GM23338 (cell line): ENCODE measurements at regions not wholly inside any gene's neighbourhood (a gene's known extent, or its start where the extent isn't known, plus 50 kb on each side); places are given as distances from the start of the nearest gene placed in this dataset.

ENCODE experiments used
- ATAC-seq: fragments of 200-7000 bp; cut with Tn5 transposase; 3 replicates; pipeline ENCODE4 v1.9.1; 2020
- DNase-seq: peaks from one replicate; pipeline ENCODE4 v3.0.0-alpha.2; 2015; ENCODE audit warnings: low spot score
- H2AFZ ChIP-seq: fragments of 200-600 bp; sonication (generic); 2 replicates; pipeline ENCODE4 v1.8.0; 2016; ENCODE audit warnings: antibody characterized with exemption, mild to moderate bottlenecking, moderate library complexity
- H3F3A ChIP-seq: fragments of 200-600 bp; sonication (generic); replicated peaks from 2 replicates; pipeline ENCODE4 v1.8.0; 2017; ENCODE audit warnings: antibody characterized with exemption, mixed run types, low read depth
- H3K27ac ChIP-seq: fragments of 200-600 bp; sonication (generic); 2 replicates; pipeline ENCODE4 v1.6.1; 2016; ENCODE audit warnings: low read depth
- H3K27me3 ChIP-seq: fragments of 200-600 bp; sonication (generic); 2 replicates; pipeline ENCODE4 v1.8.0; 2016; ENCODE audit warnings: mild to moderate bottlenecking, mixed run types, moderate library complexity; ENCODE audit not compliant: insufficient read depth
- H3K36me3 ChIP-seq: fragments of 200-600 bp; sonication (generic); 2 replicates; pipeline ENCODE4 v1.8.0; 2016; ENCODE audit warnings: mild to moderate bottlenecking; ENCODE audit not compliant: insufficient read depth
- H3K4me1 ChIP-seq: fragments of 200-600 bp; sonication (generic); 2 replicates; pipeline ENCODE4 v1.8.0; 2016; ENCODE audit warnings: mild to moderate bottlenecking, moderate library complexity; ENCODE audit not compliant: insufficient read depth
- H3K4me2 ChIP-seq: fragments of 200-600 bp; sonication (generic); 2 replicates; pipeline ENCODE4 v1.7.1; 2017; ENCODE audit warnings: mixed run types
- H3K4me3 ChIP-seq: fragments of 200-600 bp; sonication (generic); 2 replicates; pipeline ENCODE4 v1.6.1; 2016; ENCODE audit warnings: mixed run types
- H3K79me2 ChIP-seq: fragments of 200-600 bp; sonication (generic); replicated peaks from 2 replicates; pipeline ENCODE4 v1.8.0; 2017; ENCODE audit warnings: mild to moderate bottlenecking; ENCODE audit not compliant: insufficient read depth
- H3K9me2 ChIP-seq: fragments of 200-600 bp; sonication (generic); 2 replicates; pipeline ENCODE4 v1.8.0; 2017; ENCODE audit not compliant: insufficient read depth
- H4K20me1 ChIP-seq: fragments of 200-600 bp; sonication (generic); replicated peaks from 2 replicates; pipeline ENCODE4 v1.8.0; 2017; ENCODE audit warnings: mild to moderate bottlenecking; ENCODE audit not compliant: insufficient read depth
- H3K27ac Mint-ChIP-seq: 2 replicates; pipeline ENCODE4 v1.8.0; 2020; ENCODE audit warnings: inconsistent platforms, mild to moderate bottlenecking, moderate library complexity, mixed read lengths
- H3K27me3 Mint-ChIP-seq: 3 replicates; pipeline ENCODE4 v1.8.0; 2022; ENCODE audit warnings: low read depth, mild to moderate bottlenecking, moderate library complexity, mixed read lengths, inconsistent platforms; ENCODE audit not compliant: insufficient read depth, poor library complexity
- H3K36me3 Mint-ChIP-seq: 3 replicates; pipeline ENCODE4 v1.8.0; 2021; ENCODE audit warnings: low read depth, mild to moderate bottlenecking, inconsistent platforms, moderate library complexity, mixed read lengths
- H3K4me1 Mint-ChIP-seq: 3 replicates; pipeline ENCODE4 v1.8.0; 2020; ENCODE audit warnings: mild to moderate bottlenecking, inconsistent platforms, mixed read lengths
- H3K4me3 Mint-ChIP-seq: 3 replicates; pipeline ENCODE4 v1.8.0; 2021; ENCODE audit warnings: moderate library complexity, mild to moderate bottlenecking, inconsistent platforms, mixed read lengths
- H3K9me3 Mint-ChIP-seq: 3 replicates; pipeline ENCODE4 v1.8.0; 2020; ENCODE audit warnings: moderate library complexity, mild to moderate bottlenecking, inconsistent platforms, mixed read lengths
- CREB1 ChIP-seq: fragments of 250-450 bp; sonication (Bioruptor Pico); IDR thresholded peaks from 2 replicates; pipeline ENCODE4 v1.5.0; 2020; ENCODE audit warnings: low read depth, mild to moderate bottlenecking, moderate library complexity
- EZH2 ChIP-seq: fragments of 200-600 bp; sonication (generic); IDR thresholded peaks from one replicate; pipeline ENCODE4 v1.8.0; 2017; ENCODE audit warnings: antibody characterized with exemption, mild to moderate bottlenecking, low read depth; ENCODE audit not compliant: unreplicated experiment
- EZH2phosphoT487 ChIP-seq: fragments of 200-600 bp; sonication (generic); IDR thresholded peaks from one replicate; pipeline ENCODE4 v1.8.1; 2018; ENCODE audit warnings: antibody characterized with exemption; ENCODE audit not compliant: unreplicated experiment
- JUNB ChIP-seq: IDR thresholded peaks from one replicate; pipeline ENCODE4 v1.6.1; 2016; ENCODE audit warnings: antibody characterized with exemption; ENCODE audit not compliant: unreplicated experiment
- NANOG ChIP-seq: IDR thresholded peaks from 2 replicates; pipeline ENCODE4 v1.6.1; 2016; ENCODE audit warnings: antibody characterized with exemption, borderline replicate concordance
- POLR2AphosphoS5 ChIP-seq: IDR thresholded peaks from 2 replicates; pipeline ENCODE4 v1.6.1; 2016; ENCODE audit warnings: antibody characterized with exemption, low read depth
- STAT1 ChIP-seq: IDR thresholded peaks from one replicate; pipeline ENCODE4 v1.6.1; 2016; ENCODE audit warnings: antibody characterized with exemption; ENCODE audit not compliant: unreplicated experiment
- ZNF114 ChIP-seq: fragments of 250-450 bp; sonication (Bioruptor Pico); IDR thresholded peaks from 2 replicates; pipeline ENCODE4 v1.5.0; 2020; ENCODE audit warnings: mild to moderate bottlenecking, moderate library complexity
- ZNF331 ChIP-seq: fragments of 250-450 bp; sonication (Bioruptor Pico); IDR thresholded peaks from 2 replicates; pipeline ENCODE4 v1.5.0; 2020; ENCODE audit warnings: low read depth, mild to moderate bottlenecking, moderate library complexity
- TF ChIP-seq, protein P1 (sequence below): IDR thresholded peaks from one replicate; pipeline ENCODE4 v1.6.1; 2018; ENCODE audit warnings: antibody characterized with exemption; ENCODE audit not compliant: unreplicated experiment
- TF ChIP-seq, protein P2 (sequence below): IDR thresholded peaks from 2 replicates; pipeline ENCODE4 v1.6.1; 2016; ENCODE audit warnings: antibody characterized with exemption
- TF ChIP-seq, protein P3 (sequence below): fragments of 250-450 bp; sonication (Bioruptor Pico); IDR thresholded peaks from 2 replicates; pipeline ENCODE4 v1.5.0; 2020; ENCODE audit warnings: mild to moderate bottlenecking, moderate library complexity
- TF ChIP-seq, protein P4 (sequence below), 2 experiments: fragments of 200-600 bp in 1 of 2; sonication (generic) in 1 of 2; conservative IDR thresholded peaks; 2 replicates each; pipeline versions ENCODE4 v1.5.1 to v1.6.1; 2016 to 2017; ENCODE audit warnings: antibody characterized with exemption in 2 of 2, low read depth in 2 of 2, mild to moderate bottlenecking in 2 of 2, moderate library complexity in 1 of 2

DNA sequence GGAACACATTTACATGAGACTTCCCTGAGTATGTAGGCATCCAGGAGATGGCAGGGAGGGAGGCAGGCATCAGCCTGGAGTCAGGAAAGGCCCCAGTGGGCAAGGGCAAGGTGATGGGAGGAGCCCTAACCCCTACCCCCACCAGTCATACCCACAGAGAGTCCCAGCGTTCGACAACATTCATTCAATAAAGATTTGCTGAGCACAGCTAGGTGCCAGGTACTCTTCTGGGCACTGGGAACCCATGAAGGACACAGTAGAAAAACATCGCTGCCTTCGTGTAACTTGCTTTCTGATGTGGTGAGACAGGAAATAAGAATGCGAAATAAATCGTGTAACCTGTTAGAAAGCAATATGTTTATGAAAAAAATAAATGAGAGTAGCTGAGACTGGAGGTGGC, 77.3 kb upstream of the GADD45A start:
- Histone ChIP-seq H3K27me3 (no peaks in the 10 kb centered on the region), H3K4me1 (no peaks in the 10 kb centered on the region), H3K4me2 (no peak overlapping the region), H3K4me3 (no peak overlapping the region), H3K79me2 (no peaks in the 10 kb centered on the region), H2AFZ (no peak overlapping the region), H3K27ac (no peak overlapping the region), H3F3A (no peaks in the 10 kb centered on the region), H3K9me2 (no peaks in the 10 kb centered on the region), H3K36me3 (no peaks in the 10 kb centered on the region), H4K20me1 (no peaks in the 10 kb centered on the region)
- Mint-ChIP-seq H3K4me3 (no peak overlapping the region), H3K4me1 (peaks cover 2% of the 10 kb centered on the region; the same call in 1 of the 3 replicates), H3K9me3 (no peaks in the 10 kb centered on the region), H3K27ac (no peak overlapping the region), H3K36me3 (no peaks in the 10 kb centered on the region), H3K27me3 (peaks cover 4% of the 10 kb centered on the region)
- no peak for ATAC-seq
- DNase-seq, result no peak
- TF ChIP-seq ZNF114 (CRISPR knock-in tag) (no peak), JUNB (no peak), POLR2AphosphoS5 (no peak), STAT1 (no peak), CREB1 (no peak), EZH2 (no peak), ZNF331 (CRISPR knock-in tag) (no peak), EZH2phosphoT487 (no peak), NANOG (no peak)
- TF ChIP-seq, protein P1, sequence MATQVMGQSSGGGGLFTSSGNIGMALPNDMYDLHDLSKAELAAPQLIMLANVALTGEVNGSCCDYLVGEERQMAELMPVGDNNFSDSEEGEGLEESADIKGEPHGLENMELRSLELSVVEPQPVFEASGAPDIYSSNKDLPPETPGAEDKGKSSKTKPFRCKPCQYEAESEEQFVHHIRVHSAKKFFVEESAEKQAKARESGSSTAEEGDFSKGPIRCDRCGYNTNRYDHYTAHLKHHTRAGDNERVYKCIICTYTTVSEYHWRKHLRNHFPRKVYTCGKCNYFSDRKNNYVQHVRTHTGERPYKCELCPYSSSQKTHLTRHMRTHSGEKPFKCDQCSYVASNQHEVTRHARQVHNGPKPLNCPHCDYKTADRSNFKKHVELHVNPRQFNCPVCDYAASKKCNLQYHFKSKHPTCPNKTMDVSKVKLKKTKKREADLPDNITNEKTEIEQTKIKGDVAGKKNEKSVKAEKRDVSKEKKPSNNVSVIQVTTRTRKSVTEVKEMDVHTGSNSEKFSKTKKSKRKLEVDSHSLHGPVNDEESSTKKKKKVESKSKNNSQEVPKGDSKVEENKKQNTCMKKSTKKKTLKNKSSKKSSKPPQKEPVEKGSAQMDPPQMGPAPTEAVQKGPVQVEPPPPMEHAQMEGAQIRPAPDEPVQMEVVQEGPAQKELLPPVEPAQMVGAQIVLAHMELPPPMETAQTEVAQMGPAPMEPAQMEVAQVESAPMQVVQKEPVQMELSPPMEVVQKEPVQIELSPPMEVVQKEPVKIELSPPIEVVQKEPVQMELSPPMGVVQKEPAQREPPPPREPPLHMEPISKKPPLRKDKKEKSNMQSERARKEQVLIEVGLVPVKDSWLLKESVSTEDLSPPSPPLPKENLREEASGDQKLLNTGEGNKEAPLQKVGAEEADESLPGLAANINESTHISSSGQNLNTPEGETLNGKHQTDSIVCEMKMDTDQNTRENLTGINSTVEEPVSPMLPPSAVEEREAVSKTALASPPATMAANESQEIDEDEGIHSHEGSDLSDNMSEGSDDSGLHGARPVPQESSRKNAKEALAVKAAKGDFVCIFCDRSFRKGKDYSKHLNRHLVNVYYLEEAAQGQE, result no peak
- TF ChIP-seq, protein P2, sequence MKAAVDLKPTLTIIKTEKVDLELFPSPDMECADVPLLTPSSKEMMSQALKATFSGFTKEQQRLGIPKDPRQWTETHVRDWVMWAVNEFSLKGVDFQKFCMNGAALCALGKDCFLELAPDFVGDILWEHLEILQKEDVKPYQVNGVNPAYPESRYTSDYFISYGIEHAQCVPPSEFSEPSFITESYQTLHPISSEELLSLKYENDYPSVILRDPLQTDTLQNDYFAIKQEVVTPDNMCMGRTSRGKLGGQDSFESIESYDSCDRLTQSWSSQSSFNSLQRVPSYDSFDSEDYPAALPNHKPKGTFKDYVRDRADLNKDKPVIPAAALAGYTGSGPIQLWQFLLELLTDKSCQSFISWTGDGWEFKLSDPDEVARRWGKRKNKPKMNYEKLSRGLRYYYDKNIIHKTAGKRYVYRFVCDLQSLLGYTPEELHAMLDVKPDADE, result no peak
- TF ChIP-seq, protein P3, sequence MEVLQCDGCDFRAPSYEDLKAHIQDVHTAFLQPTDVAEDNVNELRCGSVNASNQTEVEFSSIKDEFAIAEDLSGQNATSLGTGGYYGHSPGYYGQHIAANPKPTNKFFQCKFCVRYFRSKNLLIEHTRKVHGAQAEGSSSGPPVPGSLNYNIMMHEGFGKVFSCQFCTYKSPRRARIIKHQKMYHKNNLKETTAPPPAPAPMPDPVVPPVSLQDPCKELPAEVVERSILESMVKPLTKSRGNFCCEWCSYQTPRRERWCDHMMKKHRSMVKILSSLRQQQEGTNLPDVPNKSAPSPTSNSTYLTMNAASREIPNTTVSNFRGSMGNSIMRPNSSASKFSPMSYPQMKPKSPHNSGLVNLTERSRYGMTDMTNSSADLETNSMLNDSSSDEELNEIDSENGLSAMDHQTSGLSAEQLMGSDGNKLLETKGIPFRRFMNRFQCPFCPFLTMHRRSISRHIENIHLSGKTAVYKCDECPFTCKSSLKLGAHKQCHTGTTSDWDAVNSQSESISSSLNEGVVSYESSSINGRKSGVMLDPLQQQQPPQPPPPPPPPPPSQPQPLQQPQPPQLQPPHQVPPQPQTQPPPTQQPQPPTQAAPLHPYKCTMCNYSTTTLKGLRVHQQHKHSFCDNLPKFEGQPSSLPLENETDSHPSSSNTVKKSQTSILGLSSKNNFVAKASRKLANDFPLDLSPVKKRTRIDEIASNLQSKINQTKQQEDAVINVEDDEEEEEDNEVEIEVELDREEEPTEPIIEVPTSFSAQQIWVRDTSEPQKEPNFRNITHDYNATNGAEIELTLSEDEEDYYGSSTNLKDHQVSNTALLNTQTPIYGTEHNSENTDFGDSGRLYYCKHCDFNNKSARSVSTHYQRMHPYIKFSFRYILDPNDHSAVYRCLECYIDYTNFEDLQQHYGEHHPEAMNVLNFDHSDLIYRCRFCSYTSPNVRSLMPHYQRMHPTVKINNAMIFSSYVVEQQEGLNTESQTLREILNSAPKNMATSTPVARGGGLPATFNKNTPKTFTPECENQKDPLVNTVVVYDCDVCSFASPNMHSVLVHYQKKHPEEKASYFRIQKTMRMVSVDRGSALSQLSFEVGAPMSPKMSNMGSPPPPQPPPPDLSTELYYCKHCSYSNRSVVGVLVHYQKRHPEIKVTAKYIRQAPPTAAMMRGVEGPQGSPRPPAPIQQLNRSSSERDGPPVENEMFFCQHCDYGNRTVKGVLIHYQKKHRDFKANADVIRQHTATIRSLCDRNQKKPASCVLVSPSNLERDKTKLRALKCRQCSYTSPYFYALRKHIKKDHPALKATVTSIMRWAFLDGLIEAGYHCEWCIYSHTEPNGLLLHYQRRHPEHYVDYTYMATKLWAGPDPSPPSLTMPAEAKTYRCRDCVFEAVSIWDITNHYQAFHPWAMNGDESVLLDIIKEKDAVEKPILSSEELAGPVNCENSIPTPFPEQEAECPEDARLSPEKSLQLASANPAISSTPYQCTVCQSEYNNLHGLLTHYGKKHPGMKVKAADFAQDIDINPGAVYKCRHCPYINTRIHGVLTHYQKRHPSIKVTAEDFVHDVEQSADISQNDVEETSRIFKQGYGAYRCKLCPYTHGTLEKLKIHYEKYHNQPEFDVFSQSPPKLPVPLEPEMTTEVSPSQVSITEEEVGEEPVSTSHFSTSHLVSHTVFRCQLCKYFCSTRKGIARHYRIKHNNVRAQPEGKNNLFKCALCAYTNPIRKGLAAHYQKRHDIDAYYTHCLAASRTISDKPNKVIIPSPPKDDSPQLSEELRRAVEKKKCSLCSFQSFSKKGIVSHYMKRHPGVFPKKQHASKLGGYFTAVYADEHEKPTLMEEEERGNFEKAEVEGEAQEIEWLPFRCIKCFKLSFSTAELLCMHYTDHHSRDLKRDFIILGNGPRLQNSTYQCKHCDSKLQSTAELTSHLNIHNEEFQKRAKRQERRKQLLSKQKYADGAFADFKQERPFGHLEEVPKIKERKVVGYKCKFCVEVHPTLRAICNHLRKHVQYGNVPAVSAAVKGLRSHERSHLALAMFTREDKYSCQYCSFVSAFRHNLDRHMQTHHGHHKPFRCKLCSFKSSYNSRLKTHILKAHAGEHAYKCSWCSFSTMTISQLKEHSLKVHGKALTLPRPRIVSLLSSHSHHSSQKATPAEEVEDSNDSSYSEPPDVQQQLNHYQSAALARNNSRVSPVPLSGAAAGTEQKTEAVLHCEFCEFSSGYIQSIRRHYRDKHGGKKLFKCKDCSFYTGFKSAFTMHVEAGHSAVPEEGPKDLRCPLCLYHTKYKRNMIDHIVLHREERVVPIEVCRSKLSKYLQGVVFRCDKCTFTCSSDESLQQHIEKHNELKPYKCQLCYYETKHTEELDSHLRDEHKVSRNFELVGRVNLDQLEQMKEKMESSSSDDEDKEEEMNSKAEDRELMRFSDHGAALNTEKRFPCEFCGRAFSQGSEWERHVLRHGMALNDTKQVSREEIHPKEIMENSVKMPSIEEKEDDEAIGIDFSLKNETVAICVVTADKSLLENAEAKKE (CRISPR knock-in tag), result no peak
- TF ChIP-seq, protein P4, sequence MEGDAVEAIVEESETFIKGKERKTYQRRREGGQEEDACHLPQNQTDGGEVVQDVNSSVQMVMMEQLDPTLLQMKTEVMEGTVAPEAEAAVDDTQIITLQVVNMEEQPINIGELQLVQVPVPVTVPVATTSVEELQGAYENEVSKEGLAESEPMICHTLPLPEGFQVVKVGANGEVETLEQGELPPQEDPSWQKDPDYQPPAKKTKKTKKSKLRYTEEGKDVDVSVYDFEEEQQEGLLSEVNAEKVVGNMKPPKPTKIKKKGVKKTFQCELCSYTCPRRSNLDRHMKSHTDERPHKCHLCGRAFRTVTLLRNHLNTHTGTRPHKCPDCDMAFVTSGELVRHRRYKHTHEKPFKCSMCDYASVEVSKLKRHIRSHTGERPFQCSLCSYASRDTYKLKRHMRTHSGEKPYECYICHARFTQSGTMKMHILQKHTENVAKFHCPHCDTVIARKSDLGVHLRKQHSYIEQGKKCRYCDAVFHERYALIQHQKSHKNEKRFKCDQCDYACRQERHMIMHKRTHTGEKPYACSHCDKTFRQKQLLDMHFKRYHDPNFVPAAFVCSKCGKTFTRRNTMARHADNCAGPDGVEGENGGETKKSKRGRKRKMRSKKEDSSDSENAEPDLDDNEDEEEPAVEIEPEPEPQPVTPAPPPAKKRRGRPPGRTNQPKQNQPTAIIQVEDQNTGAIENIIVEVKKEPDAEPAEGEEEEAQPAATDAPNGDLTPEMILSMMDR (conservative IDR thresholded peaks at IDR 0.05; ENCODE audit: low read depth in 2 of 2), result no peak
